ENCODE measurements at regions not wholly inside any gene's neighbourhood (a gene's known extent, or its start where the extent isn't known, plus 50 kb on each side); places are given as distances from the start of the nearest gene placed in this dataset.

DNA sequence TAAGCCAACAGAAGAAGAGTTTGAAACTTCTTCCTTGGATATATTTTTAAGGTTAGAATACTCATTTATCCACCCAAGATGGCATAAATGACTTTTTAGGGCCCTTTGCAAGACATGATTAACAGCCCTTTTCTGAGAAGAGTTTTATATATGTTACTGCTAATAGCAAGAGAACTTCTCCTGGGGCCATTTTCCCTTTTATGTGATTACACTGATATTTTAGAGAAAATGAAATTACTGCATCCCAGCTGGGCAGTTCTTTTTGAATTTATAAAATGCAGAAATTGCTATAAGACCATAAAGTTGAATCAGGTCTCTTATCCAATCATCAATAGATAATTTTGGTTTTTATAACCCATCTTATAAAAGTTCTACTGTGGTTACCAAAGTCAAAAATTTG, 161.3 kb upstream of the RFX3 start:
- Mint-ChIP-seq H3K27me3 (ENCODE audit: low read depth) (no peaks in the 10 kb centered on the region), H3K9me3 (no peaks in the 10 kb centered on the region), H3K4me3 (no peak overlapping the region), H3K4me1 (0 out of 4 replicates have a peak, but pooled peaks cover 2 to 4% of the 10 kb centered on the region in 2 experiments), H3K27ac (no peak overlapping the region), H3K36me3 (ENCODE audit: insufficient read depth in 1 of 3, low read depth in 3 of 3) (no peaks in the 10 kb centered on the region)
- no peak overlapping the region for H2AFZ ChIP-seq (ENCODE audit: low read length)
- H3K23me2 ChIP-seq (ENCODE audit: insufficient read length, low read depth, low read length, poor library complexity, severe bottlenecking): no peaks in the 10 kb centered on the region
- no peak overlapping the region for H2BK20ac ChIP-seq (ENCODE audit: low read depth, low read length, poor library complexity, severe bottlenecking)
- no peak overlapping the region for H4K5ac ChIP-seq (ENCODE audit: insufficient read length, low read depth, low read length)
- H3K4me2 ChIP-seq (ENCODE audit: insufficient read depth, insufficient read length, low read length): no peak overlapping the region
- no peak overlapping the region for H4K8ac ChIP-seq (replicated peaks; ENCODE audit: insufficient read length, low read depth, low read length)
- H2BK12ac ChIP-seq (ENCODE audit: insufficient read length, low read depth, low read length): no peak overlapping the region
- no peak overlapping the region for H3K23ac ChIP-seq (ENCODE audit: insufficient read length, low read depth, low read length)
- no peak overlapping the region for H2AK5ac ChIP-seq (ENCODE audit: insufficient read length, low read length)
- no peaks in the 10 kb centered on the region for H4K20me1 ChIP-seq (ENCODE audit: control insufficient read depth, insufficient read depth, insufficient read length)
- H3K14ac ChIP-seq (ENCODE audit: insufficient read depth, low read length): no peak overlapping the region
- no peak overlapping the region for H2BK120ac ChIP-seq (ENCODE audit: low read depth, low read length, poor library complexity, severe bottlenecking)
- no peak overlapping the region for H3K56ac ChIP-seq (ENCODE audit: insufficient read length, low read depth, low read length)
- no peaks in the 10 kb centered on the region for H3K79me1 ChIP-seq (ENCODE audit: insufficient read depth, low read depth, low read length, poor library complexity, severe bottlenecking)
- DNase-seq: no peak
- TF ChIP-seq, protein P1, sequence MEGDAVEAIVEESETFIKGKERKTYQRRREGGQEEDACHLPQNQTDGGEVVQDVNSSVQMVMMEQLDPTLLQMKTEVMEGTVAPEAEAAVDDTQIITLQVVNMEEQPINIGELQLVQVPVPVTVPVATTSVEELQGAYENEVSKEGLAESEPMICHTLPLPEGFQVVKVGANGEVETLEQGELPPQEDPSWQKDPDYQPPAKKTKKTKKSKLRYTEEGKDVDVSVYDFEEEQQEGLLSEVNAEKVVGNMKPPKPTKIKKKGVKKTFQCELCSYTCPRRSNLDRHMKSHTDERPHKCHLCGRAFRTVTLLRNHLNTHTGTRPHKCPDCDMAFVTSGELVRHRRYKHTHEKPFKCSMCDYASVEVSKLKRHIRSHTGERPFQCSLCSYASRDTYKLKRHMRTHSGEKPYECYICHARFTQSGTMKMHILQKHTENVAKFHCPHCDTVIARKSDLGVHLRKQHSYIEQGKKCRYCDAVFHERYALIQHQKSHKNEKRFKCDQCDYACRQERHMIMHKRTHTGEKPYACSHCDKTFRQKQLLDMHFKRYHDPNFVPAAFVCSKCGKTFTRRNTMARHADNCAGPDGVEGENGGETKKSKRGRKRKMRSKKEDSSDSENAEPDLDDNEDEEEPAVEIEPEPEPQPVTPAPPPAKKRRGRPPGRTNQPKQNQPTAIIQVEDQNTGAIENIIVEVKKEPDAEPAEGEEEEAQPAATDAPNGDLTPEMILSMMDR (conservative IDR thresholded peaks at IDR 0.05): no peak
- no peak overlapping the region for H3K18ac ChIP-seq (ENCODE audit: insufficient read length, low read depth, low read length)
- no peaks in the 10 kb centered on the region for H3K4me1 ChIP-seq (ENCODE audit: insufficient read depth, low read length)
- H3K9ac ChIP-seq (ENCODE audit: extremely low read depth, insufficient read length, low read length): no peak overlapping the region
- H3K27ac ChIP-seq (ENCODE audit: insufficient read length, low read depth, low read length): no peak overlapping the region
- H3T11ph ChIP-seq (ENCODE audit: low read length): no peak overlapping the region
- no peak overlapping the region for H2BK5ac ChIP-seq (ENCODE audit: insufficient read length, low read length)
- no peaks in the 10 kb centered on the region; the same call in 1 of the 2 replicates for H3K27me3 ChIP-seq (ENCODE audit: insufficient read depth, low read length)
- no peaks in the 10 kb centered on the region for H3K79me2 ChIP-seq (ENCODE audit: insufficient read depth, low read length)
- no peak overlapping the region for H4K91ac ChIP-seq (ENCODE audit: insufficient read length, low read depth, low read length)
- no peaks in the 10 kb centered on the region for H3K9me3 ChIP-seq (ENCODE audit: control insufficient read depth, low read depth, low read length)
- H3K4ac ChIP-seq (ENCODE audit: low read depth, low read length): no peak overlapping the region
- H2BK15ac ChIP-seq (ENCODE audit: low read depth, low read length): no peak overlapping the region

Measured in H9 (cell line).